GM12878 (cell line): ENCODE measurements at regions not wholly inside any gene's neighbourhood (a gene's known extent, or its start where the extent isn't known, plus 50 kb on each side); places are given as distances from the start of the nearest gene placed in this dataset.

Experiments
- E2F4 ChIP-seq: IDR thresholded peaks from 2 replicates; pipeline ENCODE4 v1.6.1; 2012; ENCODE audit warnings: low read depth, low read length, improper control_type of control experiment
- GABPA ChIP-seq: IDR thresholded peaks from 2 replicates; pipeline ENCODE4 v1.6.1; 2014; ENCODE audit warnings: antibody characterized with exemption, low read depth, mild to moderate bottlenecking, inconsistent platforms
- NFIC ChIP-seq: IDR thresholded peaks from 2 replicates; pipeline ENCODE4 v1.6.1; 2012; ENCODE audit warnings: low read depth, mild to moderate bottlenecking, inconsistent platforms, low read length, moderate library complexity
- NKRF ChIP-seq: fragments of 450-650 bp; conservative IDR thresholded peaks from 2 replicates; pipeline ENCODE4 v1.6.1; 2017; ENCODE audit warnings: mild to moderate bottlenecking, moderate library complexity
- POLR2AphosphoS2 ChIP-seq: IDR thresholded peaks from 2 replicates; pipeline ENCODE4 v1.6.1; 2011; ENCODE audit warnings: low read depth, mild to moderate bottlenecking, low read length, improper control_type of control experiment, moderate library complexity
- RB1 ChIP-seq: fragments of 450-650 bp; formaldehyde crosslinking; IDR thresholded peaks from 2 replicates; pipeline ENCODE4 v1.6.1; 2017; ENCODE audit warnings: mild to moderate bottlenecking, borderline replicate concordance
- SREBF2 ChIP-seq: IDR thresholded peaks from 2 replicates; pipeline ENCODE4 v1.6.1; 2012; ENCODE audit warnings: mild to moderate bottlenecking, low read length
- ZZZ3 ChIP-seq: IDR thresholded peaks from 2 replicates; pipeline ENCODE4 v1.6.1; 2011; ENCODE audit warnings: low read depth; ENCODE audit not compliant: control insufficient read depth, insufficient read length
- TF ChIP-seq, protein P1 (sequence below), 3 experiments: IDR thresholded peaks in 2 of 3; conservative IDR thresholded peaks in 1 of 3; 2 replicates each; pipeline ENCODE4 v1.5.1; 2011; ENCODE audit warnings: low read depth in 3 of 3, low read length in 3 of 3, mild to moderate bottlenecking in 3 of 3, control low read depth in 2 of 3, moderate library complexity in 2 of 3, inconsistent platforms in 1 of 3, mixed read lengths in 1 of 3; ENCODE audit not compliant: control insufficient read depth in 2 of 3, insufficient read depth in 1 of 3; ENCODE audit errors: extremely low read depth in 1 of 3

- TF ChIP-seq, protein P1, sequence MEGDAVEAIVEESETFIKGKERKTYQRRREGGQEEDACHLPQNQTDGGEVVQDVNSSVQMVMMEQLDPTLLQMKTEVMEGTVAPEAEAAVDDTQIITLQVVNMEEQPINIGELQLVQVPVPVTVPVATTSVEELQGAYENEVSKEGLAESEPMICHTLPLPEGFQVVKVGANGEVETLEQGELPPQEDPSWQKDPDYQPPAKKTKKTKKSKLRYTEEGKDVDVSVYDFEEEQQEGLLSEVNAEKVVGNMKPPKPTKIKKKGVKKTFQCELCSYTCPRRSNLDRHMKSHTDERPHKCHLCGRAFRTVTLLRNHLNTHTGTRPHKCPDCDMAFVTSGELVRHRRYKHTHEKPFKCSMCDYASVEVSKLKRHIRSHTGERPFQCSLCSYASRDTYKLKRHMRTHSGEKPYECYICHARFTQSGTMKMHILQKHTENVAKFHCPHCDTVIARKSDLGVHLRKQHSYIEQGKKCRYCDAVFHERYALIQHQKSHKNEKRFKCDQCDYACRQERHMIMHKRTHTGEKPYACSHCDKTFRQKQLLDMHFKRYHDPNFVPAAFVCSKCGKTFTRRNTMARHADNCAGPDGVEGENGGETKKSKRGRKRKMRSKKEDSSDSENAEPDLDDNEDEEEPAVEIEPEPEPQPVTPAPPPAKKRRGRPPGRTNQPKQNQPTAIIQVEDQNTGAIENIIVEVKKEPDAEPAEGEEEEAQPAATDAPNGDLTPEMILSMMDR (IDR thresholded peaks at IDR 0.05 in 2 of 3, conservative IDR thresholded peaks at IDR 0.05 in 1 of 3; ENCODE audit: control insufficient read depth in 2 of 3, extremely low read depth in 1 of 3, insufficient read depth in 1 of 3, low read depth in 3 of 3, low read length in 3 of 3): no peak
- TF ChIP-seq E2F4: no peak
- no peak for TF ChIP-seq ZZZ3
- TF ChIP-seq RB1: no peak
- no peak for TF ChIP-seq SREBF2
- TF ChIP-seq NKRF: no peak
- TF ChIP-seq NFIC: no peak
- TF ChIP-seq POLR2AphosphoS2: no peak
- TF ChIP-seq GABPA: no peak
Measured at GRCh38 chr9:107944387-107944786, 454.8 kb upstream of the KLF4 start.
